ENCODE measurements at regions not wholly inside any gene's neighbourhood (a gene's known extent, or its start where the extent isn't known, plus 50 kb on each side); places are given as distances from the start of the nearest gene placed in this dataset.
"Not testable (repeated sequence)": the region's sequence is repeated elsewhere in the genome, so short reads cannot be mapped to it uniquely, and the experiment has no call there.

DNA sequence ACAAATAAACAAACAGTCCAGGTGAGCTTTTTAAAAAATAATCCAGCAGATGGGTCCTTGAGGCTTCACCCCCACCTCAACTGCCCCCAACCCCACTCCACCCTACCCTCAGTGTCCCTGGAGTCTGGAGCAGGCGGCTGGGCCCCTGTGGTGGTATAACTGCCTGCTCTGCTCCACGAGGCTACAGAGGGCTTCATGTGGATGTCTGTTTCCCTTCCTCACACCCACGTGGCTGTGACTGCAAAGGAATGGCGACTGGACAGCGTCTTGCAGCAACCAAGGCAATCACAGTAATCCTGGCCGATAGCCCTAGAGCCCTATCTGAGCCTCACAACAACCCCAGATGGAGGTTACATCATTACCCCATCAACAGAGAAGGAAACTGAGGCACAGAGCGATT lies 76.5 kb downstream of the SLC2A10 start:
- DNase-seq: no peak
- Histone ChIP-seq H3K36me3 (ENCODE audit: control insufficient read depth in 4 of 4, insufficient read depth in 4 of 4, low read length in 3 of 4) (no peaks in the 10 kb centered on the region), H3K9me3 (ENCODE audit: control extremely low read depth in 1 of 5, control insufficient read depth in 4 of 5, insufficient read depth in 2 of 5, low read depth in 1 of 5, low read length in 4 of 5) (no peaks in the 10 kb centered on the region), H3K27me3 (replicated peaks in 2 of 5; ENCODE audit: control insufficient read depth in 4 of 5, insufficient read depth in 5 of 5, low read length in 4 of 5) (peaks cover 0 to 20% (median 5%) of the 10 kb centered on the region in 5 experiments), H3K4me3 (ENCODE audit: control insufficient read depth in 1 of 7, extremely low read depth in 1 of 7, insufficient read depth in 4 of 7, low read depth in 2 of 7, low read length in 6 of 7) (no peak overlapping the region), H3K4me1 (ENCODE audit: control extremely low read depth in 1 of 4, control insufficient read depth in 4 of 4, insufficient read depth in 4 of 4, low read length in 3 of 4) (no peaks in the 10 kb centered on the region), H3K27ac (ENCODE audit: insufficient read depth in 1 of 2, low read depth in 1 of 2, low read length in 2 of 2, poor library complexity in 1 of 2, severe bottlenecking in 2 of 2) (no peak overlapping the region)
- 77% methylated on average over 7 of the region's 7 CpGs for WGBS (ENCODE audit: insufficient coverage)
- POLR2A ChIA-PET: no interaction called here
- CTCF ChIA-PET: no interaction called here

DNA sequence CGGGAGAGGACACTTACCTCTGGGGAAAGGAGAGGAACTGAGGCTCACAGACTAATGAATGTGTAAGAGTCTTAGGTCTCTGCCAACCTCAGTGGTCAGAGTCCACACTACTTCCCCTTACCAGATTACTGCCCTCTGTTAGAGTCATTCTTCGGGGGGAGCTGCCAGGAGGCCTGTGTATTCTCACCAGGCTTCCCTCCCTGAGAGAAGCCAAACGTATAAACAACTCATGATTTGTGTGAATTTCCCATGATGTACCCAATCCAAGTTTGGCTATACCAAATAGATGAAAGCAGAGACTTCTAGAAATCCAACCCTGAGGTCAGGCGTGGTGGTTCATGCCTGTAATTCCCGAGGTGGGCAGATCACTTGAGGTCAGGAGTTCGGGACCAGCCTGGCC lies 77.1 kb downstream of the SLC2A10 start:
- ChIA-PET CTCF (no interaction called here), POLR2A (no interaction called here)
- DNase-seq: no peak
- Histone ChIP-seq H3K4me1 (ENCODE audit: control extremely low read depth in 1 of 4, control insufficient read depth in 4 of 4, insufficient read depth in 4 of 4, low read length in 3 of 4) (no peaks in the 10 kb centered on the region), H3K27ac (ENCODE audit: insufficient read depth in 1 of 2, low read depth in 1 of 2, low read length in 2 of 2, poor library complexity in 1 of 2, severe bottlenecking in 2 of 2) (no peak overlapping the region), H3K4me3 (ENCODE audit: control insufficient read depth in 1 of 7, extremely low read depth in 1 of 7, insufficient read depth in 4 of 7, low read depth in 2 of 7, low read length in 6 of 7) (no peak overlapping the region), H3K36me3 (ENCODE audit: control insufficient read depth in 4 of 4, insufficient read depth in 4 of 4, low read length in 3 of 4) (no peaks in the 10 kb centered on the region), H3K27me3 (replicated peaks in 2 of 5; ENCODE audit: control insufficient read depth in 4 of 5, insufficient read depth in 5 of 5, low read length in 4 of 5) (peaks cover 0 to 20% (median 5%) of the 10 kb centered on the region in 5 experiments), H3K9me3 (ENCODE audit: control extremely low read depth in 1 of 5, control insufficient read depth in 4 of 5, insufficient read depth in 2 of 5, low read depth in 1 of 5, low read length in 4 of 5) (no peaks in the 10 kb centered on the region)
- WGBS (ENCODE audit: insufficient coverage): 87% methylated on average over 5 of the region's 6 CpGs

DNA sequence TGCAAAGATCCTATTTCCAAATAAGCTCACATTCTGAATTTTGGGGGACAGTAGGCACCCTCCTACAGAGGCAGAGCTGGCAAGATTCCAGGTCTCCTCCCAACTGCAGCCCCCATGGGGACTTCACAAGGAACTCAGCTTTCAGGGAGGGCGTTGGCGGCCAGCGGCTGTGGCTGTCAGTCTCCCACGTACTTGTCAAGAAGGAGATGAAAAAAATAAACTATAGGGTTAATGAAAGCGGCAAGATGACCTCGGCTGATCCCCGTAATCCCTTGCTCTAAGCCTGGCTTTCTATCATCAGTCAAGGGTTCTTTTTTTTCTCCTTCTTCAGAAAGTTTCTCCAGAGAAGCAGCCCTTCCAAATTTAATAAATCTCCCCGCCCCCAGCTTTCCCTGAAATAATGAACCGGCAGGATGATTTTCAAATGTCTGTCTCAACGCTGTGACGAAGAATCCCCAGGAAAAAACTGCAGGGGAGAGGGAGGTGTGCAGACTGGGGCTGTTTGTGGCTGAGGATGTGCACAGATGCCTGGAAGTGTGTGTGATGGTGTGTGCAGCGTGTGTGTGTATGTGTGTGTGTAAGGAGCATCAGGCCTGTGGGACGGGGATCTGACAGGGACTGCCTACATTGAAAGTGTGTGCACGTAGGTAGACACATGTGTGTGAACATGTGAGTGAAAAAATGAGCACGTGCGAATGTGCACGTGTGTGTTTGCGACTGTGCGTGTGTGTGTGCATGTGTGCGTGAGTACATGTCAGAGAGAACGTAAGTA lies 78.7 kb downstream of the SLC2A10 start:
- H3K4me3 ChIP-seq (ENCODE audit: control insufficient read depth in 1 of 7, extremely low read depth in 1 of 7, insufficient read depth in 4 of 7, low read depth in 2 of 7, low read length in 6 of 7): no peak overlapping the region
- ChIA-PET CTCF (no interaction called here), POLR2A (no interaction called here)
- 82% methylated on average over 17 of the region's 21 CpGs for WGBS (ENCODE audit: insufficient coverage)
- H3K27me3 ChIP-seq (replicated peaks in 2 of 5; ENCODE audit: control insufficient read depth in 4 of 5, insufficient read depth in 5 of 5, low read length in 4 of 5): peaks cover 0 to 22% (median 5%) of the 10 kb centered on the region in 5 experiments
- H3K27ac ChIP-seq (ENCODE audit: insufficient read depth in 1 of 2, low read depth in 1 of 2, low read length in 2 of 2, poor library complexity in 1 of 2, severe bottlenecking in 2 of 2): no peak overlapping the region
- no peaks in the 10 kb centered on the region for H3K4me1 ChIP-seq (ENCODE audit: control extremely low read depth in 1 of 4, control insufficient read depth in 4 of 4, insufficient read depth in 4 of 4, low read length in 3 of 4)
- no peaks in the 10 kb centered on the region for H3K36me3 ChIP-seq (ENCODE audit: control insufficient read depth in 4 of 4, insufficient read depth in 4 of 4, low read length in 3 of 4)
- DNase-seq: no peak
- H3K9me3 ChIP-seq (ENCODE audit: control extremely low read depth in 1 of 5, control insufficient read depth in 4 of 5, insufficient read depth in 2 of 5, low read depth in 1 of 5, low read length in 4 of 5): no peaks in the 10 kb centered on the region

DNA sequence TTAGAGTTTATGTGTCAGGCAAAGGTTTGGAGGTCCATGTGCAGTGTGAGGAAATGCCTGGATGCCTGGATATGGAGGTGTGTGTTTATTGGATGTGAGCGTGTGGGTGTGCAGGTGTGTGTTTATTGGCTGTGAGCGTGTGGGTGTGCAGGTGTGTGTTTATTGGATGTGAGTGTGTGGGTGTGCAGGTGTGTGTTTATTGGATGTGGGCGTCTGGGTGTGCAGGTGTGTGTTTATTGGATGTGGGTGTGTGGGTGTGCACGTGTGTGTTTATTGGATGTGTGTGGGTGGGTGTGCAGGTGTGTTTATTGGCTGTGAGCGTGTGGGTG lies 79.3 kb downstream of the SLC2A10 start:
- H3K4me3 ChIP-seq (ENCODE audit: control insufficient read depth in 1 of 7, extremely low read depth in 1 of 7, insufficient read depth in 4 of 7, low read depth in 2 of 7, low read length in 6 of 7); H3K36me3 ChIP-seq (ENCODE audit: control insufficient read depth in 4 of 4, insufficient read depth in 4 of 4, low read length in 3 of 4); POLR2A ChIA-PET; CTCF ChIA-PET; H3K27ac ChIP-seq (ENCODE audit: insufficient read depth in 1 of 2, low read depth in 1 of 2, low read length in 2 of 2, poor library complexity in 1 of 2, severe bottlenecking in 2 of 2); DNase-seq; H3K9me3 ChIP-seq (ENCODE audit: control extremely low read depth in 1 of 5, control insufficient read depth in 4 of 5, insufficient read depth in 2 of 5, low read depth in 1 of 5, low read length in 4 of 5); H3K4me1 ChIP-seq (ENCODE audit: control extremely low read depth in 1 of 4, control insufficient read depth in 4 of 4, insufficient read depth in 4 of 4, low read length in 3 of 4): not testable (repeated sequence)
- WGBS (ENCODE audit: insufficient coverage): 64% methylated on average over 3 of the region's 5 CpGs
- H3K27me3 ChIP-seq (replicated peaks in 2 of 5; ENCODE audit: control insufficient read depth in 4 of 5, insufficient read depth in 5 of 5, low read length in 4 of 5): peaks cover 0 to 25% (median 5%) of the 10 kb centered on the region in 5 experiments

DNA sequence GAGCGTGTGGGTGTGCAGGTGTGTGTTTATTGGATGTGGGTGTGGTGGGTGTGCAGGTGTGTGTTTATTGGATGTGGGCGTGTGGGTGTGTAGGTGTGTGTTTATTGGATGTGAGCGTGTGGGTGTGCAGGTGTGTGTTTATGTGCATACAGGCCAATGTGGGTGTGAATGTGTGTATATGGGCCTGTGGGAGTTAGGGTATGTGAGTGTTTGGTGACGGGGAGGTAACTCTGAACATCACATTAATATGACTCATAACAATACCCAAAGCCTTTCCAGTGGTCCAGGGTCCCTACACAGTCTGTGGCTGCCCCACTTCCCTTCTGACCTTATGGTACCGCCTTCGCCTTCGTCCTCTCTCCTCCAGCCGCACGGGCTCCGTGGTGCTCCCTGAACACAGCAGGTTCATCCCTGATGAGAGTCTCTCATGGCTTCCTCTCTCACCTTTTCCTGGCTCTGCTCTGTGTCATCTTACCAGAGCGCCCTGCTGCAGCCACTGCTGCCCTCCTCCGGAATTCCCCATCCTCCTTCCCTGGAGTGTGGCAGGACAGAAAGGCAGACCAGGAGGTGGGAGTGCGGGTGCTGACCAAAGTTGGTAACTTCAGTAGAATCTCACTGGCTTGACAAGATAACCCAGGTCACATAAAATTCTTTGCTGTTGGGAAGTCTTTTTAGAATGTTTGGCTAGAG lies 80.0 kb downstream of the SLC2A10 start:
- 88% methylated on average over 6 of the region's 13 CpGs for WGBS (ENCODE audit: insufficient coverage)
- Histone ChIP-seq H3K9me3 (ENCODE audit: control extremely low read depth in 1 of 5, control insufficient read depth in 4 of 5, insufficient read depth in 2 of 5, low read depth in 1 of 5, low read length in 4 of 5) (no peaks in the 10 kb centered on the region), H3K27me3 (replicated peaks in 2 of 5; ENCODE audit: control insufficient read depth in 4 of 5, insufficient read depth in 5 of 5, low read length in 4 of 5) (peaks cover 0 to 24% (median 4%) of the 10 kb centered on the region in 5 experiments), H3K27ac (ENCODE audit: insufficient read depth in 1 of 2, low read depth in 1 of 2, low read length in 2 of 2, poor library complexity in 1 of 2, severe bottlenecking in 2 of 2) (no peak overlapping the region), H3K36me3 (ENCODE audit: control insufficient read depth in 4 of 4, insufficient read depth in 4 of 4, low read length in 3 of 4) (no peaks in the 10 kb centered on the region), H3K4me3 (ENCODE audit: control insufficient read depth in 1 of 7, extremely low read depth in 1 of 7, insufficient read depth in 4 of 7, low read depth in 2 of 7, low read length in 6 of 7) (no peak overlapping the region), H3K4me1 (ENCODE audit: control extremely low read depth in 1 of 4, control insufficient read depth in 4 of 4, insufficient read depth in 4 of 4, low read length in 3 of 4) (no peaks in the 10 kb centered on the region)
- ChIA-PET POLR2A (no interaction called here), CTCF (no interaction called here)
- DNase-seq: no peak

DNA sequence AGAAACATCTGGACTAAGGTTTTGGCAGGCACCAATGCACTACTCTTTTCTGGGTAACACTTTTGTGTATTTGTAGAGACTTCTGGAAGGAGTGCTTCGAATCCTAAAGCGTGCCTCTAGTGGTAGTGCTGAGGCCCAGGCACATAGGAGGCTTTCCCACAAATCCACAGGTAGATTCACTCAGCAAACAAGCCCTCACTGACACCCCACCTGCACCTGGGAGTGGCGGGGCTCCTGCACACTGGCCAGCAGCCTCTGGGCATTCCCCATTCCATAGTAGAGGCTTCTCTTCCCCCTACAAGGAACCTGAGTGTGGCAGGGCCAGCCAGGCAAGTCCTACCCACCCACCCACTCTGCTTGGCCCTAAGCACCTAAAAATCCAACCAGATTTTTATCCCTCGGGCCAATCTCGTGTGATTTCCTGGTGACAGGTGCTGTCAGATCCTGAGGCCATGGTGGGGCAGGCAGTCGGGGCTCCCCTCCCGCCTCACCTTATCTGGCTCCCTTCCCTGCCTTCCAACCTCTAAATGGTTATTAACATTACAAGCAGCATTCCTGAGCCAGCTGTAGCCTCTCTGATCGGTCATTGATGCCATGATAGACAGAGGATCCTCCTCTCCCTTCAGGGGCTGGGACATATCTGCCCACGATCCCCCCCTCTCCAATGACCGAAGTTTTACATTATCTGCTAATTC lies 82.4 kb downstream of the SLC2A10 start:
- WGBS (ENCODE audit: insufficient coverage): 92% methylated on average over 9 of the region's 10 CpGs
- ChIA-PET CTCF (no interaction called here), POLR2A (no interaction called here)
- H3K27me3 ChIP-seq (replicated peaks in 2 of 5; ENCODE audit: control insufficient read depth in 4 of 5, insufficient read depth in 5 of 5, low read length in 4 of 5): peaks cover 0 to 16% (median 3%) of the 10 kb centered on the region in 5 experiments
- H3K4me3 ChIP-seq (ENCODE audit: control insufficient read depth in 1 of 7, extremely low read depth in 1 of 7, insufficient read depth in 4 of 7, low read depth in 2 of 7, low read length in 6 of 7): no peak overlapping the region
- no peak for DNase-seq
- H3K9me3 ChIP-seq (ENCODE audit: control extremely low read depth in 1 of 5, control insufficient read depth in 4 of 5, insufficient read depth in 2 of 5, low read depth in 1 of 5, low read length in 4 of 5): peaks cover 0 to 1% (median 0%) of the 10 kb centered on the region in 5 experiments
- no peaks in the 10 kb centered on the region for H3K36me3 ChIP-seq (ENCODE audit: control insufficient read depth in 4 of 4, insufficient read depth in 4 of 4, low read length in 3 of 4)
- H3K27ac ChIP-seq (ENCODE audit: insufficient read depth in 1 of 2, low read depth in 1 of 2, low read length in 2 of 2, poor library complexity in 1 of 2, severe bottlenecking in 2 of 2): no peak overlapping the region
- no peaks in the 10 kb centered on the region for H3K4me1 ChIP-seq (ENCODE audit: control extremely low read depth in 1 of 4, control insufficient read depth in 4 of 4, insufficient read depth in 4 of 4, low read length in 3 of 4)

DNA sequence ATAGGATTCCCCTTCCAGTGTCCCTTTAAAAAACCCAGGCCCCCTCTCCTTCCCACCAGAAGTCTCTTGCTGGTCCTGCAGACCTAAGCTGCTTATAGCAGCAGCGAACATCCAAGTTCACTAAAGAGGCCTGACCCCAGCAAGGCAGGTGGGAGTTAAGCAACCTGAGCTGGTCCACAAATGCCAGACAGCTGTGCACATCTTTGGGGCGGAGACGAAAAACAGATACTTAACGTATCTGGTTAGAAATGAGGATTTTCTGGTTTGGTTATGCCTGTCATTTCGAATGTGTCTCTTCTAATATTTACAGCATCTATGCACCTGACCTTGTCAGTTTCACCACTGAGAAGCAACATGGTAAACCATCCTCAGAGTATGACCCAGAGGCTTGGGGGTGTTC lies 87.8 kb downstream of the SLC2A10 start:
- Histone ChIP-seq H3K27ac (ENCODE audit: insufficient read depth in 1 of 2, low read depth in 1 of 2, low read length in 2 of 2, poor library complexity in 1 of 2, severe bottlenecking in 2 of 2) (no peak overlapping the region), H3K36me3 (ENCODE audit: control insufficient read depth in 4 of 4, insufficient read depth in 4 of 4, low read length in 3 of 4) (no peaks in the 10 kb centered on the region), H3K4me3 (ENCODE audit: control insufficient read depth in 1 of 7, extremely low read depth in 1 of 7, insufficient read depth in 4 of 7, low read depth in 2 of 7, low read length in 6 of 7) (no peak overlapping the region), H3K9me3 (ENCODE audit: control extremely low read depth in 1 of 5, control insufficient read depth in 4 of 5, insufficient read depth in 2 of 5, low read depth in 1 of 5, low read length in 4 of 5) (peaks cover 0 to 1% (median 0%) of the 10 kb centered on the region in 5 experiments), H3K4me1 (ENCODE audit: control extremely low read depth in 1 of 4, control insufficient read depth in 4 of 4, insufficient read depth in 4 of 4, low read length in 3 of 4) (no peaks in the 10 kb centered on the region), H3K27me3 (replicated peaks in 2 of 5; ENCODE audit: control insufficient read depth in 4 of 5, insufficient read depth in 5 of 5, low read length in 4 of 5) (peaks cover 0 to 37% (median 4%) of the 10 kb centered on the region in 5 experiments)
- 100% methylated on average over 4 of the region's 5 CpGs for WGBS (ENCODE audit: insufficient coverage)
- POLR2A ChIA-PET: no interaction called here
- CTCF ChIA-PET: no interaction called here
- no peak for DNase-seq

Data from common myeloid progenitor, CD34-positive (primary cell).